Esophagus squamous epithelium (tissue), 5 donors: ENCODE measurements at regions not wholly inside any gene's neighbourhood (a gene's known extent, or its start where the extent isn't known, plus 50 kb on each side); places are given as distances from the start of the nearest gene placed in this dataset.

ENCODE experiments used
- DNase-seq: peaks from one replicate; lab custom pipeline; 2025; lab: John Stamatoyannopoulos, UW
- H3K27ac ChIP-seq, 4 donors: fragments of 200-600 bp; sonication (generic); one replicate each; pipeline ENCODE4 v1.5.1; 2016 to 2019; ENCODE audit warnings: mild to moderate bottlenecking in 1 of 4
- H3K27me3 ChIP-seq, 4 donors: fragments of 200-600 bp; sonication (generic); 1 replicate in 3 of 4; 2 replicates in 1 of 4; pipeline versions ENCODE4 v1.5.1 to v1.6.0; 2017 to 2021; ENCODE audit warnings: antibody characterized with exemption in 1 of 4
- H3K36me3 ChIP-seq, 3 donors: fragments of 200-600 bp; sonication (generic); one replicate each; pipeline ENCODE4 v1.5.1; 2016 to 2019
- H3K4me1 ChIP-seq, 3 donors: fragments of 200-600 bp; sonication (generic); one replicate each; pipeline ENCODE4 v1.5.1; 2017 to 2019
- H3K4me3 ChIP-seq, 4 donors: fragments of 200-600 bp; sonication (generic); 1 replicate in 3 of 4; 2 replicates in 1 of 4; pipeline ENCODE4 v1.5.1; 2016 to 2019; ENCODE audit warnings: mild to moderate bottlenecking in 2 of 4, moderate library complexity in 1 of 4
- H3K9me3 ChIP-seq, 3 donors: fragments of 200-600 bp; sonication (generic); one replicate each; pipeline ENCODE4 v1.5.1; 2016 to 2019
- POLR2A ChIP-seq, 4 donors: fragments of 450-650 bp; IDR thresholded peaks; one replicate each; pipeline ENCODE4 v1.6.1; 2017; ENCODE audit warnings: antibody characterized with exemption in 4 of 4, mild to moderate bottlenecking in 4 of 4, moderate library complexity in 3 of 4
- WGBS, 2 donors: methylation state at CpG; one replicate each; pipeline ENCODE4 v1.1.5; 2018; 5-methylcytosine and 5-hydroxymethylcytosine counted together
- intact Hi-C: fragments of 100-400 bp; cut with DNase I; formaldehyde crosslinking; loops from one replicate; pipeline ENCODE4 v1.15.0; 2022
- TF ChIP-seq, protein P1 (sequence below), 6 experiments: fragments of 450-650 bp in 4 of 6; fragments of 200-600 bp in 2 of 6; sonication (generic) in 2 of 6; IDR thresholded peaks; one replicate each; pipeline ENCODE4 v1.5.1; 2016 to 2019; ENCODE audit warnings: antibody characterized with exemption in 6 of 6, mild to moderate bottlenecking in 4 of 6, moderate library complexity in 4 of 6
- donor health status: DM: yes; HTN: yes; CAD: no.

DNA sequence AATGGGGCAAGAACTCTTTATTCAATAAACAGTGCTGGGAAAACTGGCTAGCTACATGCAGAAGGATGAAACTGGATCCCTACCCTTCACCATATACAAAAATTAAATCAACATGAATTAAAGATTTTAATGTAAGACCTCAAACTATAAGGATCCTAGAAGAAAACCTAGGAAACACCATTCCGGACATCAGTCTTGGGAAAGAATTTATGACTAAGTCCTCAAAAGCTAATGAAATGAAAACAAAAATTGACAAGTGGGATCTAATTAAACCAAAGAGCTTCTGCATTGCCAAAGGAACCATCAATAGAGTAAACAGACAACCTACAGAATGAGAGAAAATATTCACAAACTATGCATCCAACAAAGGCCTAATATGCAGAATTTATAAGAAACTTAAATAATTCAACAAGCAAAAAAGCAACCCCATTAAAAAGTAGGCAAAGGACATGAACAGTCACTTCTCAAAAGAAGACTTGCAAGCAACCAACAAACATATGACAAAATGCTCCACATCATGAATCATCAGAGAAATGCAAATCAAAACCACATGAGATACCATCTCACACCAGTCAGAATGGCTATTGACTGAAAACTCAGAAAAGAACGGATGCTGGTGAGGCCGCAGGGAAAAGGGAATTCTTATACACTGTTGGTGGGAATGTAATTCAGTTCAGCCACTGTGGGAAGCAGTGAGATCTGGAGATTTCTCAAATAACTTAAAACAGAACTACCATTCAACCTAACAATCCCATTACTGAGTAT, 104.3 kb upstream of the MAP3K1 start:
- 81 to 83% methylated on average over 3 of the region's 3 CpGs for WGBS, 2 donors
- no peak for TF ChIP-seq POLR2A (IDR thresholded peaks at IDR 0.05)
- TF ChIP-seq, protein P1, sequence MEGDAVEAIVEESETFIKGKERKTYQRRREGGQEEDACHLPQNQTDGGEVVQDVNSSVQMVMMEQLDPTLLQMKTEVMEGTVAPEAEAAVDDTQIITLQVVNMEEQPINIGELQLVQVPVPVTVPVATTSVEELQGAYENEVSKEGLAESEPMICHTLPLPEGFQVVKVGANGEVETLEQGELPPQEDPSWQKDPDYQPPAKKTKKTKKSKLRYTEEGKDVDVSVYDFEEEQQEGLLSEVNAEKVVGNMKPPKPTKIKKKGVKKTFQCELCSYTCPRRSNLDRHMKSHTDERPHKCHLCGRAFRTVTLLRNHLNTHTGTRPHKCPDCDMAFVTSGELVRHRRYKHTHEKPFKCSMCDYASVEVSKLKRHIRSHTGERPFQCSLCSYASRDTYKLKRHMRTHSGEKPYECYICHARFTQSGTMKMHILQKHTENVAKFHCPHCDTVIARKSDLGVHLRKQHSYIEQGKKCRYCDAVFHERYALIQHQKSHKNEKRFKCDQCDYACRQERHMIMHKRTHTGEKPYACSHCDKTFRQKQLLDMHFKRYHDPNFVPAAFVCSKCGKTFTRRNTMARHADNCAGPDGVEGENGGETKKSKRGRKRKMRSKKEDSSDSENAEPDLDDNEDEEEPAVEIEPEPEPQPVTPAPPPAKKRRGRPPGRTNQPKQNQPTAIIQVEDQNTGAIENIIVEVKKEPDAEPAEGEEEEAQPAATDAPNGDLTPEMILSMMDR (IDR thresholded peaks at IDR 0.05), result no peak
- DNase-seq, result no peak
- intact Hi-C loops, result no loop called here
- H3K4me3 ChIP-seq, result no peak overlapping the region
- H3K27me3 ChIP-seq, result no peaks in the 10 kb centered on the region
- no peaks in the 10 kb centered on the region for H3K36me3 ChIP-seq
- H3K9me3 ChIP-seq, result peaks cover 0 to 6% (median 0%) of the 10 kb centered on the region in 3 donors
- no peak overlapping the region for H3K27ac ChIP-seq
- peaks cover 0 to 10% (median 0%) of the 10 kb centered on the region in 3 donors for H3K4me1 ChIP-seq

DNA sequence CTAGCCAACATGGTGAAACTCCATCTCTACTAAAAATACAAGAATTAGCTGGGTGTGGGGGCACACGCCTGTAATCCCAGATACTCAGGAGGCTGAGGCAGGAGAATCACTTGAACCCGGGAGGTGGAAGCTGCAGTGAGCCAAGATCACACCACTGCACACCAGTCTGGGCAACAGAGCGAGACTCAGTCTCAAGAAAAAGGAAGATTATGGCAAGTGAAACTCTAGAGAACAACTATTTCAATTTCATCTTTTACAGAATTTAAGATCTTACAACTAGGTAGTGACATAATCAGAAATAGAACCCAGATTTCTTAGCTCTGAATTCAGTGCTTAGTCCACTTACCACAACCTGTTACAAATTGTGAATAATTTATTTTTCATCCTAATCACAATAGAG, 108.8 kb upstream of the MAP3K1 start:
- DNase-seq, result no peak
- intact Hi-C loops, result no loop called here
- H3K4me3 ChIP-seq, result no peak overlapping the region
- H3K27ac ChIP-seq, result no peak overlapping the region
- H3K9me3 ChIP-seq, result peaks cover 0 to 6% (median 0%) of the 10 kb centered on the region in 3 donors
- no peaks in the 10 kb centered on the region for H3K27me3 ChIP-seq
- TF ChIP-seq, protein P1 (IDR thresholded peaks at IDR 0.05), result no peak
- no peak for TF ChIP-seq POLR2A (IDR thresholded peaks at IDR 0.05)
- 73 to 87% methylated on average over 3 of the region's 3 CpGs for WGBS, 2 donors
- peaks cover 0 to 2% (median 0%) of the 10 kb centered on the region in 3 donors for H3K4me1 ChIP-seq
- H3K36me3 ChIP-seq, result no peaks in the 10 kb centered on the region

DNA sequence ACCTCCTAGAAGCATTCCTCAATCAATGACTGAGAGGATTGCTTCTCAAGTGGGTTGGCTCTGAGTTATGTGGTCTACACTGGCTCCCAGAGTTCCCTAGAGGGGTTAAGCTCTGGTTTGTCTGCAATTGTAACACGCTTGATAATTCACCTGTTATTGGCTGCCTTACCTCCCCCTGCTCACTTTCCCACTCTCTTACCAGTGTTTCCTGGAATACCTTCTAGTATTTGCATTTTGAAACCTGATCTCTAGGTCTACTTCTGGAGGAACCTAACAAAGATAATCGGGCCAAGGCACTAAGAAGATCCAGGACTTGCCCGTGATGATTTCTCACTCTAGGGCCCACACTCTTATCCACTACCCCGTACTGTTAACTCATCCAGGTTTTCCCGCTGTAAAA, 110.1 kb upstream of the MAP3K1 start:
- TF ChIP-seq POLR2A (IDR thresholded peaks at IDR 0.05), result no peak
- TF ChIP-seq, protein P1 (IDR thresholded peaks at IDR 0.05), result no peak
- H3K36me3 ChIP-seq, result no peaks in the 10 kb centered on the region
- no peak overlapping the region for H3K4me3 ChIP-seq
- H3K27me3 ChIP-seq, result no peaks in the 10 kb centered on the region
- no peak overlapping the region for H3K27ac ChIP-seq
- H3K9me3 ChIP-seq, result no peaks in the 10 kb centered on the region
- intact Hi-C loops, result no loop called here
- H3K4me1 ChIP-seq, result peaks cover 0 to 12% (median 0%) of the 10 kb centered on the region in 3 donors
- DNase-seq, result no peak
- 63 to 64% methylated on average over 5 of the region's 5 CpGs for WGBS, 2 donors

DNA sequence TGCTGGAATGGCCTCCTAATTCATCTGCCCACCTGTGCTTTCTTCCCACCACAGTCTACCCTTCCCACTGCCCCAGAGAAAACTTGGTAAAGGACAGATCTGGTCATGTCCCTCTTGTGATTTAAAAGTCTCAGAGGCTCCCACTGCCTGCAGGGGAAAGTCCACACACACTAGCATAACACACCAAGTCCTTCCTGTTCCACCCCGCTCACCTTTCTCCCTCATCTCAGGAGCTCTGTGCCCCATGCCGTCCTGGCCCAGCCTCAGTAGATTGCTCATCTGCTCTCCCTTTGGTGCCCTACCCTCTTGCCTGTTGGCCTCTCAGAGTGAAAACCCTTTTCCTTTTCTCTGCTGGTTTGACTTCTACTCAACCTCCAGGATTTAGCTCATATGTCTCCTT, 111.4 kb upstream of the MAP3K1 start:
- no peaks in the 10 kb centered on the region for H3K27me3 ChIP-seq
- DNase-seq, result no peak
- H3K27ac ChIP-seq, result no peak overlapping the region
- H3K4me3 ChIP-seq, result no peak overlapping the region
- TF ChIP-seq POLR2A (IDR thresholded peaks at IDR 0.05), result no peak
- TF ChIP-seq, protein P1 (IDR thresholded peaks at IDR 0.05), result no peak
- intact Hi-C loops, result no loop called here
- 83 to 93% methylated on average over 2 of the region's 2 CpGs for WGBS, 2 donors
- H3K4me1 ChIP-seq, result peaks cover 0 to 17% (median 2%) of the 10 kb centered on the region in 3 donors
- no peaks in the 10 kb centered on the region for H3K36me3 ChIP-seq
- H3K9me3 ChIP-seq, result no peaks in the 10 kb centered on the region

DNA sequence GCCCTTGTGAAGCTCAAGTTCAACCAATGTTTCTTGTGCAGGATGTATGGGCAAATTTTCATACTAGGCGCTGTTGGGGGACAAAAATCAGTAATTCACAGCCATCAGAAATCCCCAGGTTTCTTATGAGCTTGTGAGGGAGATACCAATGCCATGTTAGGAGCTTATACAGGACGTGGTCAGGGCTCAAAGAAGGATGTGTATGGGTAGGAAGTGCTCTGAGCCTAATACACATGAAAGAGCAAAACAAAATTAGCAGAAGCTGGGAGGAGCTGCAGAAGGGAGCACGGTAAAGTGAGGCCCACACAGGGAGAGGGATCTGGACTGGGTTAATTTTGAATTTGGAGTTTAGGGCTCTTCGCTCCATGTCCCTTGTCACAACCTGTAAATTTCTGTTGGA, 114.6 kb upstream of the MAP3K1 start:
- no peak for DNase-seq
- no peaks in the 10 kb centered on the region for H3K27me3 ChIP-seq
- 72 to 81% methylated on average over 4 of the region's 4 CpGs for WGBS, 2 donors
- H3K4me1 ChIP-seq, result peaks cover 0 to 43% (median 11%) of the 10 kb centered on the region in 3 donors
- no peak for TF ChIP-seq POLR2A (IDR thresholded peaks at IDR 0.05)
- TF ChIP-seq, protein P1 (IDR thresholded peaks at IDR 0.05), result no peak
- no peak overlapping the region for H3K4me3 ChIP-seq
- no peaks in the 10 kb centered on the region for H3K36me3 ChIP-seq
- no peak overlapping the region for H3K27ac ChIP-seq
- no peaks in the 10 kb centered on the region for H3K9me3 ChIP-seq
- intact Hi-C loops, result no loop called here
